Pons (tissue), 1 donor: ENCODE measurements at regions not wholly inside any gene's neighbourhood (a gene's known extent, or its start where the extent isn't known, plus 50 kb on each side); places are given as distances from the start of the nearest gene placed in this dataset.
A peak's percentile ranks its signal among the peaks of the same experiment; 100 is the strongest.

Experiments used
- DNase-seq: peaks from one replicate; pipeline ENCODE4 v3.0.0-alpha.2; 2016; ENCODE audit warnings: low spot score

DNA sequence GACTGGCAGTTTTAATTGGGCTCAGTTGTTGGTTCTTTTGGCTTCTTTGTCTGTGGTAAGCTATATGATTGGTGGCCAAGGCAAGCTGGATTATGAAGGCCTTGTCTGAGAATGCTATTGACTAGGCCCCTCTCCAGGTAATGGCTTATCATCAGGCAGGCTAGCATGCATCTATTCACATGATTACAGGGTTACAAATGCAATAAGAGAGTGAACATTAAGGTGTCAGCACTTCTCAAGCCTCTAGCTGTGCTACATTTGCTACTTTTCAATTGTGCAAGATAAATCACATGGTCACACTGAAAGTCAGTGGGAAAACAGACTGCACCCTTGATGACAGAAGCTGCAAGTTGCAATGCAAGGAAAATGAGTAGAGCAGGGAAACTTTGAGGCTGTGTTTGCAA lies 550.9 kb upstream of the TMPRSS15 start:
- DNase-seq, result no peak

DNA sequence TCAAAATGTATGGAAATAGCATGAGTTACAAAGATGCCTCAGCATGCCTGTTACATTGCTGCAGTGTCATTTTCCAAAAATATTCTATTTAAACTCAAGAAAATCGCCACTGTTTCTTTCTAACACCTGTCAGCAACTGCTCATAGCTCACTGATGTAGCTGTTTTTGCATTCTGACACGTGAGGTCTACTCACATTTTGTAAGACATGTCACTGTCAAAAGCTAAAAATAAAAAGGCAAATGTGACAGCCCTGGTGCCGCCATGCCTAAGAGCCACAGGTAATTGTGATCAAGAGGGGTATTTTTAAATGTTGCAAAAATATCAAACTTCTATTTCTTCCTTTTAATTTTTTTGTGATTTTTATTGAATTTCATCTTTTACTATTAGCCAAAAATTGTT lies 556.2 kb upstream of the TMPRSS15 start:
- DNase-seq, result no peak

DNA sequence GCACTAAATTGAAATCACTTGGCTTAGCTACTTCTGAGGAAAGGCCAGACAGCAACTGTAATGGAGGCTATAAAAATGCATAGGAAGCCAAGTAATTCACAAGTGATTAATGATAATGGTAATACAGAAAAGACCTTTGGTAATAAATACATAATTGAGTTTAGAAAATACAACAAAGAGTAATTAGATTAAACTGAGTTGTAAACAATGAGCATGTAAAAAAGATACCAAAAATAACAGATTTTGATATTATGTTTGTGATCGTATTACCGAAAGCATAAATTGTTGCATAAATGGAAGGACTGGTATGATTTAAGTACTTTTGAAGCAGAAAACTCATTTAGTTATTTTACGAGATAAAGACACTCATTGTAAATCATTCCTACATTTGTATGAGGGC lies 556.7 kb upstream of the TMPRSS15 start:
- DNase-seq, result no peak

DNA sequence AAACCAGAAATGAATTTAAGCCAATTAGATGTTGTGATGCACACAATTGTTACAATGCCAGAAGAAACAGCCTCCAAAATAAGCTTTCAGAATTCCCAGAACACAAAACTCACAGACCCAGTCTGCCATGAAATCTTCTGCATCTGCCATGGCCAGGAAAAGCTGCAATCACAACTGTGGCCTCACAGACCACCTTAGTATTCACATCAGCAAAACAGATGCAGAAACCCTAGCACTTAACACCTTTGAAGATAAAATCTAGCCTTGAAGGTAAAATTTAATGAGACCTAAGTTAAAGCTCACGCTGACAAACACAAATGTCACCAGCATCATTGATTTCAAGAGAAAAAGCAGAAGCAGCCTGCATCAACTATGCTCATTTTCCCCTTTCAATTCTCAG lies 566.8 kb upstream of the TMPRSS15 start:
- DNase-seq, result no peak

DNA sequence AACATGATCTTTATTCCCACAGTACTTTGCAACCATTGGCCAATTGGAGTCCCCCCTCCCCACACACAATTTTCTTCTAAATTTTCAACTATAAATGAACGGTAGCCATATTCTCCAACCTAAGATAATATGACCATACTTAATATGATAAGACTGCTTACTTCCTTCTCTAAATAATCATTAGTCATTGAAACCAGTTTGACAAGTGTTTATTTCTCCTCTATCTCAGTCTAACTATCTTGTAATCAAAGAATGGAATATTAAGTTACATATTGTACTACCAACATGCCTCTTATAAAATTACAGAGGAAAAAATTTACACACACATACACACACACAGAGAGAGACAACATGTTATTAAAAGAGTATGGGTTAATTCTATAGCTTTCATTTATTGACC lies 567.4 kb upstream of the TMPRSS15 start:
- no peak for DNase-seq

DNA sequence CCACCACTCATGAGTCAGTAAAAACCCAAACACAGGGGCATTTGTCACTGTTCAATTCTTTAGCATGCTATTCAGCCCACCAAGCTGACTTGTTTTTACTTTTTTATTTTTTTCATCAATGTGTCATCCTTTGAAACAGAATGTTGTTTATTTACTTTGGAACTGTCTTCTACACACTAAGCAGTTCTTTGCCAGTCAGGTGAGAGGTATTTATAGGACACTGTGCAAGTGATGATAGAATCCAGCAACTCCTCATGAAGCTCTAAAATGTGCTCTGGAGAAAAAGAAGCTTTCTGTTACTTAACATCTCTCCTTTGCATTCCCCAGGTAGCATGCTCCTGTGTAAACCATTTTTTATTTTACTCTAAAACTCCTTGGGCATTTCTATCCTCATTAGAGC lies 582.0 kb upstream of the TMPRSS15 start:
- no peak for DNase-seq

DNA sequence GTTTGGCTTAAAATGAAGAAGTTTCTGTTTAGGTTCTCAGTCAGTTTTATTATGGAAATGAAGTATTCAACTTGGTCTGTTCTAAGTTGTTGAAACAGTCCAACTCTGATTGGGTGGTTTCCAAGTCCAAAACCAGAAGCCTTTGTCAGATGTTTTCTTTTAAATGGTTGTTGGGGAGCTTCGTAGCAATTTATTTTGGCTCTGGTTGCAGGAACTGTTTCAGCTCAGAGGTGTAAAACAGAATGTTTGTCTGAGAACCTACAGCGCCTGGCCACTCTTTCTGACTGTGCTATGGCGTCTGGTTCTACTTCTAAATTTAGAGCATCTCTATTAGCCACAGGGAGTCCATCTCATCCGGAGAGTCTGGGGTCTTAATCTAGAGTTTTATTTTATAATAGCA lies 582.6 kb upstream of the TMPRSS15 start:
- DNase-seq, result peak; percentile 15

DNA sequence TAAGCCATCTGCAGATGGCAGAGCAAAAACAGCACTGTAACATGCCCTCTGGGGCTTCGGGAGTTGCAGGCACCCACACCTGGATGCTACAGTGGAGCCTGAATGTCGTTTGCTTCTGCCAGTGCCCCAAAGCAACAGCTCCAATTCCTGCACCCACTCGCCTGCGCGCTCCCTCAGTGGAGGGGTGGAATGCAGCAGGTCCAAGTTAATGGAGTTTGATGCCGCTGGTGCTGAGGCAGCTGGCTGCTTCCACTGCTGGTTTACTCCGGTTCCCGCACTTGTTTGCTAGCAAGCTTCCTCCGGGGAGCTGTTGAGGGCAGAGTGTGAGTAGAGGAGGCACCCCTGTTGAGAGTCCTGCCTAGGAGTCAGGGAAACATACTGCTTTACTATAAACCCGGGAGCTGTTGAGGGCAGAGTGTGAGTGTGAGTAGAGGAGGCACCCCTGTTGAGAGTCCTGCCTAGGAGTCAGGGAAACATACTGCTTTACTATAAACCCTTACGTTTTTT lies 584.0 kb upstream of the TMPRSS15 start:
- no peak for DNase-seq

DNA sequence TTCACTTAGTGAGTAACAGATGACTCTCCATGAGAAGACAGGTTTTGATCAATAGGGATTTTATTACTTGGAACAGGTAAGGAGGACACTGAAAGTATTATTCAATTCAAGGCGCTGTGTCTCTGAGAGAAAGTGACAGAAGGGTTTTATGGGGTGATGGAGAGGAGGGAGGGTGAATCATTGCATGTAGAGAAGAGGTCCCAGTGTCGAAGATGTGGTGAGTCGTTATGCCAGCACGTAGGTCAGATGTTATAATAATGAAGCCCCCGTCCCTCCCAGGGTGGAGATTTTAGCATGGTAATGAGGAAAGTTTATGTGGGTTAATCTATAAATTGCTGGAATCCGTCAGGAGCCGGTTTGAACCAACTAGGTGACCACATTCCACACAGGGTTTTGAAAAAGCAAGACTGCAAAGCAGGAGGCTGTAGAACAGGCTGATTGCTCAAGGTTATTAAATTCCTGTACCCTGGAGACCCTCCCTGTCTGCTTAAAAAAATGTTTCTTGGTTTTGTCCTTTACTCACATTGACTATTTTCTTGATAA lies 586.4 kb upstream of the TMPRSS15 start:
- no peak for DNase-seq

DNA sequence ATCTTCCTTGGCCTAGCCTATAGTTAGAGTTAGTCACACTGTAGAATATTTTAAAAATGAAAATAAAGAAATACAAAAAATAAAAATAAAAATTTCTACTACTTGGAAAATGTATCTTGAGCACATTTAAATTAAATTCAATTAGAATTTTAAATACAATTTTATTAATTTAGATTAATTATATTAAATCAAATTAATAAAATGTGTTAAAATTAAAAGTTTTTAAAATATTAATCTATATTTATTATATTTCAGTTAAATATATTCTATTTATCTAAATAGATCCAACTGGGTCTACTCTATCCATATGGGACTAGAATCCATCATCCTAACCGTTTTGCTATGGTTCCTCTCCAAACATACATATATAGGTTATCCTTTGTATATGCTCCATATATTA lies 588.3 kb upstream of the TMPRSS15 start:
- DNase-seq, result no peak

DNA sequence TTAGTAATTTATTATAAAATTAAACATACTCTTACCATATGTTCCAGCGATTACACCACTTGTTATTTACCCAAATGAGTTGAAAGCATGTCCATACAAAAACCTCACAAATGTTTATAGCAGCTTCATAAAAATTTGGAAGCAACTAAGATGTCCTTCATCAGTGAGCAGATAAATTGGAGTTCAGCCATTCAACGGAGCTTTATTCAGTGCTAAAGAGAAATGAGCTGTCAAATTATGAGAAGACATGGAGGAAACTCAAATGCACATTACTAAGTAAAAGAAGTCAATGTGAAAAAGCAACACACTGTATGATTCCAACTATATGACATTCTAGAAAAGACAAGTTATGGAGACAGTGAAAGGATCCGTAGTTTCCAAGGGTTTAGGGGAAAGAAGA lies 606.7 kb upstream of the TMPRSS15 start:
- no peak for DNase-seq

DNA sequence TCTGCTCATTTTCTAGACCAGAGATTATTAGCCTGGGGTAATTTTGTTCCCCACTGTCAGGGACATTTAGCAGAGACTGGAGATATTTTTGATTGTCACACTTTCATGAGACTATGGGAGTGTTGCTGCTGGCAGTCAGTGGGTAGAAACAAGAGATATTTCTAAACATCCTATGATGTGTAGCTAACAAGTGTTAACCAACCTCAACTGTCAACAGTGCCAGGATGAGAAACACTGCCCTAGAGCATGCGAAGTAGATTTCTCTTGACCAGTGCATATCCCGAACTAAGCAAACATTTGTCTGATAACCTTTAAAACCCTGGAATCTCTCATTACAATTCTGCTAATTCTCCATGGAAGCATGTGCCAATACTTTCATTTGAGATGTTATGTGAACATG lies 607.4 kb upstream of the TMPRSS15 start:
- no peak for DNase-seq

DNA sequence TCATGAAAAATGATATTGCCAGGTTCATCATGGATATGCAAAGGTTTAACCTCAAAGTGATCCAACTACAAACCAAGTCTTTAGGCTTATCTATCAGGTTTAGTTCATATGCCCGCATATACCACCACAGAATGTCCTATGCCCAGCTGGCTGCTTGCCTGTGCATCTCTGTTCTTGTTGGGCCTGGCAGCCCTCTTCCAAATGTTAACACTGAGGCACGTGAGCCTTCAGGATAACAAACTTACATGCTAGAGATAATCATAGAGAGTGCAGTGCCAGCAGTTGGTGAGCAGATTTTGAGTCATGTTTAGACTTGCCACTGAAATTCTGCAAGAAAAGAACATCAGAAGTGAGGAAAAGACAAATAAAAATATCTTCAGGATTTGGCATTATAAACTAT lies 607.9 kb upstream of the TMPRSS15 start:
- no peak for DNase-seq

DNA sequence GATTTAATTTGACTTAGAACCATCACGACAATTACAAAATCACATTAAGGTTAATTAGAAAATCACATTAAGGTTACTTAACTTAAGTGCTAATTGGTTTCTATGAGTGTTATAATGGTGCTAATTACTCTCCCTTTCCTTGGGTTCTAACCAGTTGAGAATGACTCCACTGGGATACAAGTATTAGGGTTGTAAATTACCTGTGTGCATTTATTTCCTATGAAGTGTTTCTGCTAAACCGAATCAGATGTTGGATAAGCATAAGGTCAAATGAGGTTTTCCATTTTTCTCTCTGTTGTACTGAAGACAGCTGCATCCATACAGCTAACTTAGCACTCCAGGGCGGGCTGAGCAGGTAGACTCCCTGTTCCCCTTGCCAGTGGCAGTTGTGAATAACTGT lies 610.3 kb upstream of the TMPRSS15 start:
- no peak for DNase-seq

DNA sequence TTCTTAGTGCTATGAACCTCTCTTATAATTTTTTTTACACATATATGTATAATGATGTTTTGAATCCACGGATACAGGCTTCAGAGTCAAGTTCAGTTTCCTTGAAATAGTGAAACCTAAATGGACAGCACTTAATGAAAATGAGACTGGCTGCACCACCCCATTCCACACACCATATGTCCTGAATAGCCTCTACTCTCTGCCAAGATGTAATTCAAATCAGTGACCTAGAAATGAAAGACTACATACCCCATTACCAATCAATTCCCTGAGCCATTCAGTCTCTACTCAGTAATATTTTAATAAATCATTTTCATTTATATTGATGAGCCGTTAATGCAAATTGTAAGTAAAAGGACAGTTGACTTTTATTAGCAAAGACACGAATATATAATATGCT lies 614.9 kb upstream of the TMPRSS15 start:
- DNase-seq, result no peak

DNA sequence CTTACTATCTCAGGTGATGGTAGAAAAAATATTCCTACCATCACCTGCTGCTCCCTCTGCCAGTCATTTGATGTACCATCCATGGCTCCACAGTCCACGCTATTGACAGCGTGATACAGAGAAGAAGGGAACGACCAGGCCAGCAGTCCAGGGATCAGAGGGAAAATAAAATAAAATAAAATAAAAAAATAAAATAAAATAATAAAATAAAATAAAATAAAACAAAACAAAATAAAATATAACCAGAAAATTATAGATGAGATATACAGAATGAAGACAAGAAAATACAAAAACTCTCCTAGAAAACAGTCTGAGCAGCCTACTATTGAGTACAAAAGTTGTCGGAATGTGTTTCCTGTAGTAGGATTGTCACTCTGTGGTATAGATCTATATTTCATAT lies 619.4 kb upstream of the TMPRSS15 start:
- DNase-seq, result no peak

DNA sequence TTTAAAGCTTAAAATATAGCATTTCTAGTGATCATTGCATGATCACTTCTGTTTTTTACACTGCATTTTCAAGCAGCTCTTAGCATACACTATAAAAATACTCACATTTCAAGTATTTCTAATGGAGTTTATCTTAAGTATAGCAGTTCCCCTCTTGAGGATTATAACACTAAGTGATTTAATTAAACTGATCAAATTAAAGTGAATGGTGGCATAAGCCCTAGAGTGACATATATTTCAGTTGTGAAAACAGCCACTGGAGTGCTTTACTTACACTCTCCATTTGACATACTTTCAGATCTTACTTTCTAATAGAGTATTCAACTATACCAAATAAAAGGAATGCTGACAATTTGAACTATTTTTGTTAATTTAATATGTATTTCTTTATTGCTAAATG lies 623.3 kb upstream of the TMPRSS15 start:
- no peak for DNase-seq

DNA sequence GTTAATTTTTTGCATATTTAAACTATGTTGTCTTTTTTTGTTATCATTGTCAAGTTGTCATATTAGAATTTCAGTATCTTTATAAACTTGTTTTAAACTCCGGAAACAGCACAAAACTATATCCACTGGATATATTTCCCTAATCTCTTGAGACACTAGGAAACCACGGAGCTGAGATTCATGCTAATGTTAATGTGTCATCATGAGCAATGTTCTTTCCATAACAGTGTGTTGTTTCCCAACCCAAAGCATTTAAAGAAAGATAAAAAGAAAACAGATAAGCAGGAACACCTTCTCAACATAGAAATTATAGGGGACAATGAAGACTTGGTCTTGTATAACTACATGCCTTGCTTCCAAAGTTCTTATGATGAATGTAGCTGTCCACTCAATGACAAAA lies 626.2 kb upstream of the TMPRSS15 start:
- no peak for DNase-seq

DNA sequence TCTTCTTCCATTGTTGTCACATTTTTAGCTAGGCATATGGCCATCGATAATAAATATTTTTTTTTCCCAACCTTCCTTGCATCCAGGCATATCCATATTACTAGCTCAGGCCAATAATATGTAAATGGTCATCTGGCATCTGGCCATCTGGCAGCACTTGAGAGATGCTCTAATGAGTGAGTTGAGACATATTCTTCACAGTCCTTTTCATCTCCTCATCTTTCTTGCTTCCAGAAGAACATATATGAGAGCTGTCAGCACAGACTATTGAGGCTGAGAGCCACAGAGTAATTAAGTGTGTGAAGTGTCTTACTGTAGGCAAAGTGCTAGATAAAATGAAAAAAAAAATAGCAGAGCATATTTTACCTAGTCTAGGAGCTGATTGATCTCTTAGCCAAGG lies 628.4 kb upstream of the TMPRSS15 start:
- DNase-seq, result no peak

DNA sequence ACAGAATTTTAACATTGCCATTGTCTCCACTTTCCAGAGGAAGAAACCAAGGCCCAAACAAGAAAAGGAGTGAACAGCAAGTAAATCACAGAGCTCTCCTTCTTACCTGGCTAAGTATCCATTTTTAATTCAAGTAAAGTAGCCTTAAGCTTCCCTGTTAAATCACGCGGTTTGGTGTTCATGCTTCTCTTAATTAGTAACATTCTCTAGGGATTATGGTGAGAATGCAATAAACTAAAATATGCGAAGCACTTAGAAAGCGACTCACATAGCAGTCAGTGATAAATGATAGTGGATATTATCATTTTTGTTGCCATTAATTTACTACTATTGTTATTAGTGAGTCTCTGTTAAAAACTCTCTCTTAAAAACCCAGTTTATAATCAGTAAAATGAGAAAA lies 630.5 kb upstream of the TMPRSS15 start:
- no peak for DNase-seq

DNA sequence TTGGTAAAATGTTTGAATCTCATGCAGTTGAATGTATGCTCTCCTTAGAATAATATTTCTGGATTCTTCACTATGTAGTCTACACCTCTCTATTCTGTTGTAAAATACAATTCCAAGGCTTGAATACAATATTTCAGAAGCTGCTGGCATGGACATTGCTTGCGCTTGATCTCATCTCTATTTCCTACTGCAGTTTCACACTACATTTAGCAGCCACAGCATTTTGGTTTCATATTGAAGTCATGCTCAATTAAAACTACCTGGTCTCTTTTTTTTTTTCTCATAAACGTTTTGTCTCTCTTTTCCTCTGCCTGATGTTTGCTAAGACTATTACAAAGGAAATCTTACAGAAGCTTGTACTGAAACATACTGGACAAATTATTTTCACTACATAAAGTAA lies 631.0 kb upstream of the TMPRSS15 start:
- DNase-seq, result no peak

DNA sequence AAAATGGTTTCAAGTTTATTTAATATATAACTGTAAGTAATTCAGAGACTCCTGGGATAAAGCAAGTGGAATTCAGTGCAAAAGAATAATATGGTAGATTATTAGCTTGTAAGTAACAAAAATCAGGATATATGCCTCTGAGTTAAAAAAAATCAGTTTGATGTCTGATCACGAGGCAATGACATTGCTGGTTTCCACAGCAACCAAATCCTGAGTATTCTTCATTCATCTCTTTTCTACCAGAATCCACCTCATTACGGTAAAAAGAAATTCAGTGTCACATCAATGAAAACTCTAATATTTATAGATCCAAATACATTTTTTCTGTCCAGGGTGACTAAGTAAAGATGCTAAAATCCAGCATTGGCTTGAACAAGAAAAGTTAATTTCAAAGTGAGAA lies 642.3 kb upstream of the TMPRSS15 start:
- DNase-seq, result no peak

DNA sequence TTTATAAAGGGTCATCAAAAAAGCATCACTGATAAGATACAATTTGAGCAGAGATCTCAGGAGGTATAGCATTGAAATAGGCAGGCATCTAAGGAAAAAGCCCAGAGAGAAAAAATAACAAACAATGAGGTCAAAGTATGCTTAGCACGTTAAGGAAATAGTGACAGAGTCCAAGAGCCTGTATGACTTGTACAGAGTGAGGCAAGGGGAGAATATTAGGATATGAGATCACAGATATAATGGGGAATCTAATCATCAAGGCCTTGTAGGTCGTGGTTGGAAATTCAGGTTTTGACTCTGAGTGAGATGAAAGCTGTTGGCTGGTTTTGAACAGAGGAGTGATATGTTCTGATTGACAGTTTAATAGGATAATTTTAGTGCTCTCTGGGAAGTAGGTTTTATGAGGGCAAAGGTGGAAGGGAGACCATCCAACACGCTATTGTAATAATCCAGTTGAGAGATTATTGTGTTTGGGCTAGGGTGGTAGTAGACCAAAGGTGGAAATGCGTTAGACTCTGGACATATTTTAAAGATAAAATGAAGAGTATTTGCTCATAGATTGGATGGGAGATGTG lies 644.6 kb upstream of the TMPRSS15 start:
- no peak for DNase-seq

DNA sequence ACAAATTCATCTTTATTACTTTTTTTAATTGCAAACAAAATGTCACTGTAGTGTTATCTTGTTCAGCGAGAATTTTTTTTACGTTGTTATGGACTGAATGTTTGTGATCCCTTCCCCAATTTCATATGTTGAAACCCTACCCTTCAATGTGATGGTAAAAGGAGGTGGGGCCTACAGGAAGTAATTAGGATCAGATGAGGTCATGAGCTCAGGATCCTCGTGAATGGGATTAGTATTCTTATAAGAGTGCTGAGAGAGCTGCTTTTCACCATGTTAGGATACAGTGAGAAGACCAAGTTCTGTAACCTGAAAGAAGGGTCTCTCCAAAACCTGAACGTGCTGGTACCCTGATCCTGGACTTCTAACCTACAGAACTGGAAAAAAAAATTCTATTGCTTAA lies 646.0 kb upstream of the TMPRSS15 start:
- no peak for DNase-seq

DNA sequence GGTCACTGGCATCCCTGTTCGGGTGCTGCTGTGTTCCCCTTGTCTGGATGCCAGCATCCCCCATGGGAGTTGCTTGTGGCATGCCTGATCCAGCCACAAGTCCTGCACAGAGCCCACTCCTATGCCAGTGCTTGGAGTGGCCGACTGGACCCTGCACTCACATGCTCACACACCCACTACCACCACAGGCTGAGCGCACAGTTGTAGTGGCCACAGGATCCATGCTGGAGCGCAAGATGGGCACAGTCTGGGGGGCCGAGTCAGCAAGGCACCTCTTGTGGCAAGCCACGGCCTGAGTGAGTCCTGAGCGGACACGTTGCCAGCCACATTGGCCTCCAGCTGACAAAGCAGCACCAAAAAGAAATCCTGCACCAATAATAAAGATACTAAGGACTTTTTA lies 661.6 kb upstream of the TMPRSS15 start:
- no peak for DNase-seq
